Spleen (tissue), 11 donors: ENCODE measurements at regions not wholly inside any gene's neighbourhood (a gene's known extent, or its start where the extent isn't known, plus 50 kb on each side); places are given as distances from the start of the nearest gene placed in this dataset.

Experiments
- DNase-seq: peaks from one replicate; pipeline ENCODE4 v3.0.0-alpha.2; 2020
- H3K27ac ChIP-seq, 8 donors: fragments of 200-600 bp; sonication (generic) in 7 of 8; 1 replicate in 4 of 8; 2 replicates in 4 of 8; pipeline versions ENCODE4 v1.5.0 to v1.8.0; 2016 to 2021; ENCODE audit warnings: inconsistent platforms in 4 of 8, mild to moderate bottlenecking in 4 of 8, moderate library complexity in 1 of 8
- H3K27me3 ChIP-seq, 7 donors: fragments of 200-600 bp; sonication (generic) in 6 of 7; replicated peaks in 1 of 7; 1 replicate in 4 of 7; 2 replicates in 3 of 7; pipeline versions ENCODE4 v1.5.0 to v1.8.0; 2016 to 2021; ENCODE audit warnings: inconsistent platforms in 3 of 7, mild to moderate bottlenecking in 1 of 7
- H3K36me3 ChIP-seq, 6 donors: fragments of 200-600 bp; sonication (generic) in 5 of 6; 1 replicate in 4 of 6; 2 replicates in 2 of 6; pipeline versions ENCODE4 v1.5.0 to v1.8.0; 2016 to 2021; ENCODE audit warnings: inconsistent platforms in 2 of 6
- H3K4me1 ChIP-seq, 6 donors: fragments of 200-600 bp; sonication (generic) in 5 of 6; 1 replicate in 3 of 6; 2 replicates in 3 of 6; pipeline versions ENCODE4 v1.5.0 to v1.8.0; 2016 to 2021; ENCODE audit warnings: inconsistent platforms in 3 of 6
- H3K4me3 ChIP-seq, 8 donors: fragments of 200-600 bp; sonication (generic) in 7 of 8; 1 replicate in 4 of 8; 2 replicates in 4 of 8; pipeline versions ENCODE4 v1.5.0 to v1.8.0; 2016 to 2021; ENCODE audit warnings: inconsistent platforms in 4 of 8, mild to moderate bottlenecking in 4 of 8, moderate library complexity in 2 of 8
- H3K9me3 ChIP-seq, 8 donors: fragments of 200-600 bp; sonication (generic) in 7 of 8; 1 replicate in 4 of 8; 2 replicates in 4 of 8; pipeline versions ENCODE4 v1.5.0 to v1.8.0; 2016 to 2021; ENCODE audit warnings: inconsistent platforms in 4 of 8
- CTCF ChIP-seq, 11 experiments: fragments of 200-600 bp in 7 of 11; fragments of 450-650 bp in 4 of 11; sonication (generic) in 4 of 11; IDR thresholded peaks in 8 of 11; conservative IDR thresholded peaks in 3 of 11; 1 replicate in 7 of 11; 2 replicates in 4 of 11; pipeline versions ENCODE4 v1.4.0 to v1.8.0; 2016 to 2021; ENCODE audit warnings: antibody characterized with exemption in 11 of 11, inconsistent platforms in 4 of 11, mild to moderate bottlenecking in 1 of 11
- POLR2A ChIP-seq, 3 donors: fragments of 450-650 bp; IDR thresholded peaks; one replicate each; pipeline ENCODE4 v1.5.1; 2017; ENCODE audit warnings: antibody characterized with exemption in 3 of 3, mild to moderate bottlenecking in 1 of 3
- POLR2AphosphoS5 ChIP-seq, 3 donors: sonication (generic); formaldehyde crosslinking; IDR thresholded peaks; one replicate each; pipeline ENCODE4 v1.5.1; 2017; ENCODE audit warnings: antibody characterized with exemption in 3 of 3
- WGBS, 5 donors: extraction: QIAGEN DNeasy Blood & Tissue Kit in 3 of 5; methylation state at CpG; one replicate each; pipeline versions ENCODE4 v1.1.5 to v1.1.7; 2013 to 2018; 5-methylcytosine and 5-hydroxymethylcytosine counted together
- intact Hi-C: fragments of 100-400 bp; cut with DNase I; formaldehyde crosslinking; loops from one replicate; pipeline ENCODE4 v1.15.0; 2023; ENCODE audit warnings: low total_unique reads
- donor health status: healthy with polysubstance abuse.
- donor health status: DM: no; HTN: no; CAD: no; lungs with moderate emphysema.
- donor health status: DM: no; HTN: no; CAD: no.
- donor health status: Bipolar disorder and iron deficiency.
- donor health status: healthy.
- donor health status: DM: no; HTN: no; CAD: no.
- donor health status: DM: yes; HTN: yes; CAD: no.

GRCh38 chr15:46344915-46345314 lies 710.1 kb downstream of the SQOR start:
- 90 to 95% (median 92%) methylated on average over 3 of the region's 3 CpGs for WGBS, 5 donors
- TF ChIP-seq CTCF (IDR thresholded peaks at IDR 0.05 in 8 of 11, conservative IDR thresholded peaks at IDR 0.05 in 3 of 11), result no peak
- no peak for TF ChIP-seq POLR2AphosphoS5 (IDR thresholded peaks at IDR 0.05)
- TF ChIP-seq POLR2A (IDR thresholded peaks at IDR 0.05), result no peak
- no peak overlapping the region for H3K4me3 ChIP-seq
- DNase-seq, result no peak
- H3K9me3 ChIP-seq, result peaks cover 0 to 7% (median 0%) of the 10 kb centered on the region in 8 donors
- no peaks in the 10 kb centered on the region for H3K4me1 ChIP-seq
- no peak overlapping the region for H3K27ac ChIP-seq
- intact Hi-C loops, result no loop called here
- no peaks in the 10 kb centered on the region for H3K36me3 ChIP-seq
- H3K27me3 ChIP-seq, result no peaks in the 10 kb centered on the region

- intact Hi-C loops, result no loop called here
- no peak for TF ChIP-seq POLR2AphosphoS5 (IDR thresholded peaks at IDR 0.05)
- no peak for TF ChIP-seq POLR2A (IDR thresholded peaks at IDR 0.05)
- TF ChIP-seq CTCF (IDR thresholded peaks at IDR 0.05 in 8 of 11, conservative IDR thresholded peaks at IDR 0.05 in 3 of 11), result no peak
- Histone ChIP-seq H3K36me3 (no peaks in the 10 kb centered on the region), H3K27ac (no peak overlapping the region), H3K4me1 (peaks cover 0 to 4% (median 0%) of the 10 kb centered on the region in 6 donors), H3K27me3 (no peaks in the 10 kb centered on the region), H3K4me3 (no peak overlapping the region), H3K9me3 (peaks cover 0 to 32% (median 11%) of the 10 kb centered on the region in 8 donors)
- 82 to 100% (median 90%) methylated on average over 2 to 3 of the region's 3 CpGs for WGBS, 5 donors
- no peak for DNase-seq
These were observed 719.6 kb downstream of the SQOR start for GRCh38 chr15:46354443-46354842.

- TF ChIP-seq POLR2AphosphoS5 (IDR thresholded peaks at IDR 0.05) (peak in 1 of 3 donors; percentile 11), CTCF (IDR thresholded peaks at IDR 0.05 in 8 of 11, conservative IDR thresholded peaks at IDR 0.05 in 3 of 11) (no peak)
- no peaks in the 10 kb centered on the region for H3K27me3 ChIP-seq
- 72 to 80% (median 74%) methylated on average over 6 of the region's 6 CpGs for WGBS, 5 donors
- H3K36me3 ChIP-seq, result no peaks in the 10 kb centered on the region
- H3K4me3 ChIP-seq, result no peak overlapping the region
- H3K27ac ChIP-seq, result peak overlapping the region in 6 of 8 donors; percentile 36 to 64 (median 57)
- intact Hi-C loops, result no loop called here
- H3K4me1 ChIP-seq, result no peaks in the 10 kb centered on the region
- DNase-seq, result no peak
- peaks cover 0 to 16% (median 3%) of the 10 kb centered on the region in 8 donors for H3K9me3 ChIP-seq
These were observed 730.7 kb downstream of the SQOR start for GRCh38 chr15:46365572-46365971.

- peak overlapping the region in 6 of 8 donors; percentile 36 to 64 (median 57) for H3K27ac ChIP-seq
- DNase-seq, result no peak
- H3K9me3 ChIP-seq, result peaks cover 0 to 25% (median 11%) of the 10 kb centered on the region in 8 donors
- no peaks in the 10 kb centered on the region for H3K36me3 ChIP-seq
- no peaks in the 10 kb centered on the region for H3K27me3 ChIP-seq
- intact Hi-C loops, result no loop called here
- WGBS, 5 donors, result 49 to 69% (median 63%) methylated on average over 2 of the region's 2 CpGs
- no peaks in the 10 kb centered on the region for H3K4me1 ChIP-seq
- no peak overlapping the region for H3K4me3 ChIP-seq
- TF ChIP-seq POLR2A (IDR thresholded peaks at IDR 0.05) (no peak), CTCF (IDR thresholded peaks at IDR 0.05 in 8 of 11, conservative IDR thresholded peaks at IDR 0.05 in 3 of 11) (no peak), POLR2AphosphoS5 (IDR thresholded peaks at IDR 0.05) (no peak)
These were observed 731.7 kb downstream of the SQOR start for GRCh38 chr15:46366360-46367007.
